Spleen (tissue), 7 donors: ENCODE measurements at regions not wholly inside any gene's neighbourhood (a gene's known extent, or its start where the extent isn't known, plus 50 kb on each side); places are given as distances from the start of the nearest gene placed in this dataset.

Experiments
- CTCF ChIP-seq, 11 experiments: fragments of 200-600 bp in 7 of 11; fragments of 450-650 bp in 4 of 11; sonication (generic) in 4 of 11; IDR thresholded peaks in 8 of 11; conservative IDR thresholded peaks in 3 of 11; 1 replicate in 7 of 11; 2 replicates in 4 of 11; pipeline versions ENCODE4 v1.4.0 to v1.8.0; 2016 to 2021; ENCODE audit warnings: antibody characterized with exemption in 11 of 11, inconsistent platforms in 4 of 11, mild to moderate bottlenecking in 1 of 11
- POLR2A ChIP-seq, 3 donors: fragments of 450-650 bp; IDR thresholded peaks; one replicate each; pipeline ENCODE4 v1.5.1; 2017; ENCODE audit warnings: antibody characterized with exemption in 3 of 3, mild to moderate bottlenecking in 1 of 3
- POLR2AphosphoS5 ChIP-seq, 3 donors: sonication (generic); formaldehyde crosslinking; IDR thresholded peaks; one replicate each; pipeline ENCODE4 v1.5.1; 2017; ENCODE audit warnings: antibody characterized with exemption in 3 of 3
- donor health status: DM: no; HTN: no; CAD: no; lungs with moderate emphysema.
- donor health status: DM: no; HTN: no; CAD: no.
- donor health status: DM: no; HTN: no; CAD: no.

GRCh38 chr11:116278076-116278475, 494.7 kb downstream of the BUD13 start:
- TF ChIP-seq CTCF (IDR thresholded peaks at IDR 0.05 in 8 of 11, conservative IDR thresholded peaks at IDR 0.05 in 3 of 11) (no peak), POLR2A (IDR thresholded peaks at IDR 0.05) (no peak), POLR2AphosphoS5 (IDR thresholded peaks at IDR 0.05) (no peak)
